ENCODE measurements at regions not wholly inside any gene's neighbourhood (a gene's known extent, or its start where the extent isn't known, plus 50 kb on each side); places are given as distances from the start of the nearest gene placed in this dataset.

DNA sequence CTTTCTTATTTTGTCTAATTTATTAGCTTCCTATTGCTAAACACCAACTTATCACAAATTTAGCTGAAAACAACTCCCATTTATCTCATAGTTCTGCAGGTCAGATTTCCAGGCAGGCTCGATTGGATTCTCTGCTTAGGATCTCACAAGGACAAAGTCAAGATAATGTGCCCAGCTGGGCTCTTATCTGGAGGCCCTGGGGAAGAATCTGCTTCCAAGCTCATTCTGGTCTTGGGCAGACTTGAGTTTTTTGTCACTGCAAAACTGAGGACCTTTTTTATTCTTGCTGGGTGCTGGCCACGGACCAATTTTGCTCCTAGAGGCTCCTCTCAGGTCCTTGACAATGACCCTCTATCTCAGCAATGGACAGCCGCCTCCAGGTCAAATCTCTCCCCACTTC, 215.5 kb downstream of the TRIB2 start:
- no peak for DNase-seq

- DNase-seq = no peak
These were observed 217.5 kb downstream of the TRIB2 start for GRCh38 chr2:12934146-12934756.

- DNase-seq = no peak
These were observed 218.5 kb downstream of the TRIB2 start for GRCh38 chr2:12935222-12935621.

- DNase-seq = no peak
These were observed 219.1 kb downstream of the TRIB2 start for GRCh38 chr2:12935796-12936195.

DNA sequence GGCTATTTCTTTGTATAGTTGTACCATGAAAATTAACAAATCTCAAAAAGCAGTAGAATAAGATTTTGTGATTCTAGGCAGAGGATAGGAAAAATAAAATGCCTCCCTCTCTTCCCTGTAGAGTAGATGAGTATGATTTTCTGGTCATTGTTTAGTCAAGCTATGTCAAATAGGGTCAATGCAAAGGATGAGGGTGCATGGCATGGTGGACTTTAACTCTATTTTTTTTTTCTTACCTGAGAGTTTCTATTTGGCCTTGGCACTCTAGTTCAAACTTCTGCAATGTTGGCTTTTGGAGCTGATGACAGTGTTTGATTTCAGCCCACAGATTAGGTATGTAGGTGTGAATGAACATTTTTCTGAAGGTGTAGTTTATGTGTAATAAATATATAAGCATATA, 224.5 kb downstream of the TRIB2 start:
- DNase-seq = no peak

DNA sequence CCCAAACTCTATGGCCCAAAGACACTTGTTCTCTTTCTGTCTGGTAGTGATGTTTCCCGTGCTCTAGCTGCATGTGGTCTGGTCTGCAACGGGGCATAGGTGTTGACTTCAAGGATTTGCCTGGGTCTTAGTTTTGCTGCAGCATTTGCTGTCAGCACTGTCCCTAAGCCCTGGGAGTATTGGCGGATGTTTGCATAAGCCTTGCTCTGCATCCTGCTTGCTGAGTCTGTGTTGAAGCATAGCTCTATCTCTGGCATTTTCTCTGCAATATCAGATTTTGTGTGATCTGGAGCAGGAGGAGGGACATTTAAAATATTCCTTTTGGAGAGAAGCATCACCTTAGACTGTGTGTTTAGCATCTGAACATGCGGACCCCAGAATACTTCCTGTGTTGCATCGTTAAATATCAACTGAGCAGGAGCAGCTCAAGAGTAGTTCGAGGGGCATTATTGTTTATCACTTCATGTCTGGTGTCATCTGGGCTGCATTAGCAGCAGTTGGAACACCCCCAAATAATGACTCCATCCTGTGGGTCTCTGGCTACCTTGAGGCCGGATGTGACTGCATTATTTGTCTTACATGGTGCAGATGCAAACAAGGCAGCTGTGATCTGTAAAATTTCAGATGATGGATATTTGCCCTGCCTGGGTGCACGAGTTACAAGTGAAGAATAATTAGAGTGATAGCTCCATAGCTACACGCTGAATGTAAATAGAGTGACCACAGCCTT, 231.7 kb downstream of the TRIB2 start:
- DNase-seq = no peak

DNA sequence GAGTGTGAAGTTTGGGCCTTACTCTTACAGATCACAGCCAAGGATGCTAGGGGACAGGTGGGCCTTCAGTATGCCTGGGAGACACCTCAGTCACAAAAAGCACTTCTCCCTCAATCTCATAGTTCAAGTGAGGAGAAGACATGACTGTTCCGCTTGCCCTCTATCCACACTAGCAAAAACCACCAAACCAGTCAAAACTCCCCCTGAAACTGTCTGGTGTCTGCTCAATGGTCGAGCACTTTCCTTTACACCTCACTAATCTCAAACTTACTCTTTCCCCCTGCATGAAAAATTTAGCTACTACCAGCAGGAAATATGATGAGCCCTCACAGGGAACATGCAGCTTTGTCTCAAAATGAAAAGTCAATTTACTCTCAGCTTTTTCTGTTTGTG, 232.2 kb downstream of the TRIB2 start:
- DNase-seq = no peak

DNA sequence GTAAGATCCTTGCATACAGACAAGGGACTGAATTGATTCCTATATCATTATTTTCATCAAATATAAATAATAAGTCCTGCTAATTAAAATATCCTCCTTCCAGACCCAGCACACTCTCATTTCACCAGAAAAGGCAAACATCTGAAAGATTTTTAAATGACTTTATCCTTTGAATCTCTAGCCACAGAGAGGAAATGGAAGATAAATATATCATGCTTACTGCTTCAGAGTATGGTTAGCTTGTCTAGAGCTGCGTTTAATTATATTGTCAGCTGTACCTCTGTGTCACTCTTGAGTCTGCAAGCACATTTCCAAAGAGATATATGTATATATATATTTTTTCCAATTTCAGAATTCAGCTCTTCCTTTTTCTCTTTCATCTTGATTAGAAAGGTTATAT, 232.7 kb downstream of the TRIB2 start:
- no peak for DNase-seq

GRCh38 chr2:12950174-12950573, 233.4 kb downstream of the TRIB2 start:
- DNase-seq = no peak

- peak in 1 of 3 donors; percentile 5 for DNase-seq
These were observed 234.4 kb downstream of the TRIB2 start for GRCh38 chr2:12950957-12951656.

GRCh38 chr2:12951657-12951973, 234.9 kb downstream of the TRIB2 start:
- no peak for DNase-seq

DNA sequence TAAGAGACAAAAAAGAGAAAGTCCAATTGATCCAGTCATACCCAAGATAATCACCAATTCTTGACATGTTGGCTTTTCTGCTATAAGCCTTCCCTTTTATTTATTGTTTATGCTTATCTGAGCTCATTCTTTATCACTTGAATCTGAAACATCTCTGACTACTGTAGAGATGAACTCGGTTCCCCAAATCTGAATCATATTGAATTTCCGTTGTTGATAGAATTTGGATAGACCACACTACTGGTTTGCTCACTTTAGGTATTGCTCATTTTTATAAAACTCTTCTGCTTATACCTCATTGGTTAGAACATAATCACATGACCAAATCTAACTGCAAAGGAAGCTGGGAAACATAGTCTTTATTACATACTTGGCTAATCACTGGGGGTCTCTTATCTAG, 236.9 kb downstream of the TRIB2 start:
- no peak for DNase-seq

- no peak for DNase-seq
These were observed 239.1 kb downstream of the TRIB2 start for GRCh38 chr2:12955864-12956263.

- no peak for DNase-seq
These were observed 240.5 kb downstream of the TRIB2 start for GRCh38 chr2:12957251-12957650.

DNA sequence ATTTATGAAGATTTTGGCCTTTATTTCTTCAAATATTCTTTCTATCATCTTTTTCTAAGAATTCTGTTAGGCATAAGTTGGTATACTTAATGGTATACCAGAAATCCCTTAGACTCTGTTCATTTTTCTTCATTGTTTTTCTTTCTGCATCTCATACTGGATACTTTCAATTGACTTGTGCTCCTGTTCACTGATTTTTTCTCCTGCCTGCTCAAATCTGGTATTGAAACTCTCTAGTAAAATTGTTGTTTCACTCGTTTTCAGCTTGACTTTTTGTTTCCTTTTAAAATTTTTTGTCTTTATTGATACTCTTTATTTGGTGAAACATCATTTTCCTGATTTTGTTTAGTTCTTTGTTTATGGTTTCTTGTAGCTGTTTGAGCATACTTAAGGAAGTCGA, 243.2 kb downstream of the TRIB2 start:
- DNase-seq = no peak

- DNase-seq = no peak
These were observed 243.9 kb downstream of the TRIB2 start for GRCh38 chr2:12960671-12961070.

- no peak for DNase-seq
These were observed 248.3 kb downstream of the TRIB2 start for GRCh38 chr2:12964904-12965539.

DNA sequence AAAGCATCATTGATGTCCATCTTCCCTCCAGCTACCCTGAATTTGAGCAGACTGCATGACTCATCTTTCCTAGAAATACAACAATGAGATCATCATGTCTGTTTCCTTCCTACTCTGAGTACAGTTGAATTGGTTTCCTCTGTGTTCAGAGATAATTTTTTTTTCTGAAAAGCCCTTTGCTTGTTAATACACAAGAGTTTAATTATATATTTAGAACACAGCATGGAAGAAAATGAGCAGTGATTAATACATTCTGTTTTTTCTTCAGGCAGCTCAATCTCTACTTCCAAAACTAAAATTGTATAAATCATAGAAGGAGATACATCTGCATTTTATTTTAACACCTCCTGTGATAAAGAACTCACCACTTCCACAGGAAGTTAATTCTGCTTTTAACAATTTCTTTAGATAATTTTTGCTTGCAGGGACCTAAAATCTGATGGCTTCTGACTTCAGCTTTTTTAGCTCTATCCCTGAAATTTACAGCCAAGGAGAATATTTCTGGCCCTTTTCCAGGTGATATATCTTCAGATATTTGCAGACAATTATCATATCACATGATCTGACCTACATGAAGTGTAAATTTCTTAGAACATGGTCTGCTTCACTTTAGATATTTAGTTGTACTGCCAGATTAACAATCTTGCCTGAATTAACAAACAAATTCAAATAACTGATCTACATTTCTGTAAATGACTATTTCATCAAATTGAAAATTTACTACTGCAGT, 249.0 kb downstream of the TRIB2 start:
- peak; percentile 57 to 87 (median 81) for DNase-seq

GRCh38 chr2:12967804-12968203, 251.1 kb downstream of the TRIB2 start:
- DNase-seq = no peak

DNA sequence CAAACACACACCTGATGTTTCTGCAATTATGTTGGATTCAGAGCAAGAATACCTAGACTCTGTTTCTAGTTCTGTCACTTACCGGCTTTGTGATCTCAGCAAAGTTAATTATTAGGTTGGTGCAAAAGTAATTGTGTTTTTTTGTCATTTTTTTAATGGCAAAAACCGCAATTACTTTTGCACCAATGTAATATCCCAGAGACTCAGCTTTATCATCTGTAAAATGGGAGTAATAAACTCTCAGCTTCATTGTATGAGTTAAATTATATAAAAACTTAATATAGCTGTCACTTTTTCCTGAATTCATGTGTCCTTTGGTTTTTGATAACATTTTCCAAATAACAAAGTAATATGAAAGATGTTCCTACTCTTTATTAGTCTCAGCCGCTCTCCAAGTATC, 251.7 kb downstream of the TRIB2 start:
- DNase-seq = no peak

GRCh38 chr2:12970861-12971260, 254.1 kb downstream of the TRIB2 start:
- DNase-seq = no peak

DNA sequence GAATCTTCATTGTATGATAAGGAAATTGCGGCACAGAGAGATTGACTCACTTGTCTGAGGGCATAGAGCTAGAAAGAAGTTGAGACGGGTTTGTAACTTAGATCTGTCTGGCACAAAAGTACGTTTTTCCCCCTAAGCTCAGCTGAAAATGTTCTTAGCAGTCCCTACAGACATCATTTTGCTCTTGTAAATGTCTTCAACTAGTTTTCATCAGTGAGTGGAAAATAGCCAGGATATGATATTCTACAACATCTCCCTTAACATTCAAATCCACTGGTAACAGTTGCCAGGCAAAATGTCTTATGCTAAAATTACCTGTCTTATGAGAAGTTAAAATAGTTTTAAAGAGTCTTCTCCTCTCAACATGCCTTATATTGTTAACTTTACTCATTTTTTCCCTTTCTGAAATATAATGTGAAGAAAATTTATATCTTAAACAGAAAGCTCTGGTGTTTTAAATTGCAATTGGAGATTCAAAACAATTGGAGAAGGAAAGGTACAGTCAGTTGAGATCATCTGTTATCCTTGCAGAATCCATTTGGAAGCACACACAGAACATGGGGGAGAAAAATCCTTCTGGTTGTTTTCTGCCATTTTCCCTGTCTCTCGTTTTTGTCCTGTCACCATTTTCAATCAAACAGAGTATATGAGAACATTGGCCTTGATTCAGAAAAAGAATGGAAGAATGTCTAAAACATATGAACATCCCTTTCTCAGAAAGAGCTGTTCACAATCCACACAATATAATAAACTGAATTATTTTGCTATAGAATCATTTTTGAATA, 255.0 kb downstream of the TRIB2 start:
- no peak for DNase-seq

Data from suppressor macrophage treated with lipopolysaccharide for 1 hour (primary cell).